Glomerular visceral epithelial cell (primary cell): ENCODE measurements at regions not wholly inside any gene's neighbourhood (a gene's known extent, or its start where the extent isn't known, plus 50 kb on each side); places are given as distances from the start of the nearest gene placed in this dataset.
"Not testable (repeated sequence)": the region's sequence is repeated elsewhere in the genome, so short reads cannot be mapped to it uniquely, and the experiment has no call there.

Source experiments
- DNase-seq: peaks from one replicate; pipeline ENCODE4 v3.0.0-alpha.2; 2016; ENCODE audit errors: extremely low spot score

DNA sequence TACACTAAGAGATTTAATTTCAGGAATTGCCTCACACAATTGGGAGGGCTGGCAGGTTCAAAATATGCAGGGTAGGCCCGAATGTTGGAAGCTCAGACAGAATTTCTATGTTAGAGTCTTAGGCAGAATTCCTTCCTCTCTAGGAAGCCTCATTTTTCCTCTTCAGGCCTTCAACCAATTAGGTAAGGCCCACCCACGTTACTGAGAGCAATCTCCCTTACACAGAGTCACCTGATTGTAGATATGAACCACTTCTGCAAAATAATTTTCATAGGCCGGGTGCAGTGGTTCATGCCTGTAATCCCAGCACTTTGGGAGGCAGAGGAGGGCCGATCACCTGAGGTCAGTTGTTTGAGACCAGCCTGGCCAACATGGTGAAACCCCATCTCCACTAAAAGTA lies 50.2 kb upstream of the HIVEP1 start:
- no peak for DNase-seq

DNA sequence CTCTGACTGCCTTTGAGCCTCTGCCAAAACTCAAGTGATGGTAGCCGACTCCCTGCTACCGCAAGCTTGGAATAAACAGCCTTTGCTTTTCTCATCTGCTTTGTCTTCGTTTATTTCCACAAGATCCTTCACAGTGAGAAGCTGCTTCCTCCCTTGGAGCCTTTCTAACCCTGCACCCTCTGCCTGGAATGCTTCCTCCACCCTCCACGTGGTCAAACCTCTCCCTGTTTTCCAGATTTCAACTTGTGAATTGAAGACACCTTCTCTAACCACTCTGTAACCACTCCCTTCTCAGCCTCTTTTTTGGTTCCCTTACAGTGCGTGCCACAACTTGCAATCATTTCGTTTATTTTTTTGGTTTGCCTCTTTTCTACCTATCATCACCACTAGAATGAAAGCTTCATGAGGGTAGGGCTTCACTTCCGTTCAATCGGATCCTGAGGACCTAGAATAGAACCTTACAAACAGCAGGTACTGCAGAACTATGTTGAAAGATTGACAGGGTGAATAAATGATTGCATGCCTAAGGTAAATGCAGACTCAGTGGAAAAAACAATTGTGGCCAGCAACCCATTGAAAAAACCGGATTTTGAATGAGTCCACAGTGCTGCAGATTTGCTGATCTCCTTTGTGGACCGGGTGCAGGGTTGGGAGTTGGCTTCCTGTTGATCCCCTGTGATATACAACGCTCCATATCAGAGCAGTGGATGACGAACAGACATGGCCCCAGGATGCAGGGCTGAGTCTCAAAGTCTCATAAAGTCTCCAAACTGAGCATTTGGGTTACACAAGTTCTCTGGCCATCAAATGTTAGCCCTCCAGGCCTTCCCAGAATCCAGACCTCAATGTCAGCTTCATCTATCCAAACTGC lies 51.0 kb upstream of the HIVEP1 start:
- no peak for DNase-seq

DNA sequence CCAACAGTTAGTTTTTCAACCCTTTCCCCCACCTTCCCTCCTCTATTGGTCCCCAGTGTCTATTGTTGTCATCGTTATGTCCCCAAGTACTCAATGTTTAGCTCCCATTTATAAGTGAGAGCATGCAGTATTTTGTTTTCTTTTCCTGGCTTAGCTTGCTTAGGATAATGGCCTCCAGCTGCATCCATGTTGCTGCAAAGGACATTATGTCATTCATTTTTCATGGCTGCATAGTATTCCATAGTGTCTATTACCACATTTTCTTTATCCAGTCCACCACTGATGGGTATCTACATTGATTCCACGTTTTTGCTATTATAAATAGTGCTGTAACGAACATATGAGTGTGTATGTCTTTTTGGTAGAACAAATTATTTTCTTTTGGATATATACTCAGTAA lies 55.3 kb upstream of the HIVEP1 start:
- no peak for DNase-seq

DNA sequence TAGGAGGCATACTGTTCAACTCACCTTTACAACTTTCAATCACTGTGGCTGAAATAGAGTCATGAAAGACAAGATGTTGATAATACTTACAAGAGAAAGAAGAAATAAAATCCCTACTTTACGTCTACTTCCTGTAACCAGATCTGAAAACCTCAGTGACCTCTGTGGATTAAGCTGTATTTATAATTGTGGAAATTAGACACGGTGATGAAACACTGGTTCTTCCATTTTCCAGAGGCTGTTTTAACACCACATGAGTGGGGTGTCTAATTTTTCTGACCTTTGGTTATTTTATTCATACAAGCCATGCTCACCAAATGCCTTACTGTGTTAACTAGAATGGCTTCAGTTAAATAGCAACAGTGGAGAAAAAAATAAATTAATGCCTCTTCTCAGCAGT lies 58.5 kb upstream of the HIVEP1 start:
- no peak for DNase-seq

DNA sequence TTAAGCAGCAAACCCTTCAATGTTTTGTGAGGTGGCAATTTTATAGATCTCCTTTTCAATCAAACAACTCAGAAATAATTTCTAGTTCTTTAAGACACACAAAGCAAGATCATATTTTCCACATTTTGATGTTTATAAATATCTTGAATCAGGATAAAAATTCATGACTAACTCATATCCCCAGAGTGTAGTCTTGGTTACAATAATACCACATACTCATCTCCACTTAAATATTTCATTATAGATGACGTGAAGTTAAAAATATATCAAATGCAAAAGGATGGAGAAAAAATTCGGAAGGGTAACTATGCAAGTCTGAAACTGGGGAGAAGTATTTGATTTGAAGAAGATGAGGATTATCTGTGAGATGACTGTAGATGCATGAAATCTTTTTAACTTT lies 59.8 kb upstream of the HIVEP1 start:
- DNase-seq, result no peak

DNA sequence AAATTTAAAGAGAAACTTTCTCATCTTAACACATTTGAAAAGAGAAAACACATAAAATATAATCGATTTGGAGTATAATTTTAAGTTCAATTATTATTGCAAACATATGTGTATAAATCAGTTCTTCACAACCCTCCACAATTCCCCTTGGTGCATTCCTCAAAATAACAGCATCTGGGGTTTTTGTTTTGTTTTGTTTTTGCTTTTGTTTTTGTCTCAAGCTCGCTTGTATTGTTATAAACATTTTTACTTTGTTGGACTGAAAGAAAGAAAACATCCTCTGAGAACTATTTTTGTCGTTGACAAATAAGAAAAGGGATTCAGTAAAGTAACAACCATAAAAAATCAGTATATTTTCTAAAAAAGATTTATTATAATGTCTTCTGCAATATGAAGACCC lies 60.2 kb upstream of the HIVEP1 start:
- DNase-seq, result no peak

DNA sequence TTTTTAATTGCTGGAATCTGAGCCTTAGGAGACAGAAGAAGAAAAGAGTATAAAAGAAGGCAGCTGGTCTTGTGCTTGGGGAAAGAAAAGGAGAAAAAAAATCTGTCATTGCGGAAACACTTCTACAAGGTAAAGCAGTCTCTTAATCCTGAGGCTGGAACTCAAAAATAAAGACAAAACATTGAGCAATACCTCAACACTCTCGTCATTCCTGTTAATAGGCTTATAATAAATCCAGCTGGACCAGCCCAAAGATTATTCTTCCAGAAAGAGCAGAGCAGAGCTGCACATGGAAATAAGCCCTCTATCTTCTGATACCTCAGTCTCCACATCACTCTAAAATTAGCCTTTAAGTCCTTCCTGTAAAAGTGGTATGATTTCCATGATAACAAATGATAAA lies 62.0 kb upstream of the HIVEP1 start:
- DNase-seq, result no peak

DNA sequence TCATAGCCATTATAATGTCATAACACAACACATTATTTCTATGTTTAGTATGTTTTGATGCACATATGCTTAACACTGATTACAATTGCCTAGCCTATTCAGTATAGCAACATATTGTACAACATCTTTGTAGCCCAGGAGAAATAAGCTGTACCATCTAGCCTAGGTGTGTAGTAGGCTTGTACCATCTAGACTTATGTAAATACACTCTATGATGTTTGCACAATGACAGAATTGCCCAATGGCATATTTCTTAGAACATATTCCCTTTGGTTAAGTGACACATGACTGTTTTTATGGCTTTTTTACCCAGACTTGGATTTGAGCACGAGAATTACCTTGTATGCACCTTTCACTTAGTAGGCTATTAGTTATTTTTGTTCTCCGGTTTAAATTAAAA lies 64.5 kb upstream of the HIVEP1 start:
- DNase-seq, result no peak

DNA sequence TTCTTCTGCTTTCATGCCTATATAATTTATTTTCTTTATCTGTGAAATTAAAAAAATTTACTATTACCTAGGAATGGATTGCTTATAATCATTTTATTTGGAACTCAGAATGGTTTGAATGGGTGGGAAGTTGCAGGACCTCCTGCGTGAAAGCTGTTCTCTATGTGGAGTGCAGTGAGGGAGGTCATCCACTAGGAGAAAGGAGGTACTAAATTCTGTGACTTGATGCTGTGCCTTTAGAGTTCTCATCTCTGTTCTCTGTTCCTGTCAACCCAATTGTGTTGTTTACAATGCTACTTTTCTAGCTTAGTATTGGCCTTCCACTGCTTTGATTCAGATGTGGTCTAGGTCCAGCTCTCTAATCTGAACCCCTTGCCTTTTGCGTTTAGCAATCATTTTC lies 65.0 kb upstream of the HIVEP1 start:
- DNase-seq, result no peak

DNA sequence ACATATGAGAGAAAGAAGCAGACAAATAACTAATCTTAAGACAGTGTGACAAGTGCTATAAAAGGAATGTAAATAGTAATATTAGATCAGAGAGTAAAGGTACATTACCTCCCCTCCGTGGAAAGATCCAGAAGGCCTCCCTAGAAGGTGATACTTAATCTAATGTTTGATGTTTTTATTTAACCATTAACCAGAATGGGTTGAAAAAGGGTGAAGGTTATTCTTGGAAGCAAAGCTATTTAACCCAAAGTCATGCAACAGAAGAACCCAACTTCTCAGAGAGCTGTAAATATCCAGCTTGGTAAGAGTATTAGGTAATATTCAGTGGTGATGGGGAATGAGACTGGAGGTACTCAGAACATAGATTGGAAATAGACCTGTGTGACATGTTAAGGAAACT lies 68.0 kb upstream of the HIVEP1 start:
- no peak for DNase-seq

DNA sequence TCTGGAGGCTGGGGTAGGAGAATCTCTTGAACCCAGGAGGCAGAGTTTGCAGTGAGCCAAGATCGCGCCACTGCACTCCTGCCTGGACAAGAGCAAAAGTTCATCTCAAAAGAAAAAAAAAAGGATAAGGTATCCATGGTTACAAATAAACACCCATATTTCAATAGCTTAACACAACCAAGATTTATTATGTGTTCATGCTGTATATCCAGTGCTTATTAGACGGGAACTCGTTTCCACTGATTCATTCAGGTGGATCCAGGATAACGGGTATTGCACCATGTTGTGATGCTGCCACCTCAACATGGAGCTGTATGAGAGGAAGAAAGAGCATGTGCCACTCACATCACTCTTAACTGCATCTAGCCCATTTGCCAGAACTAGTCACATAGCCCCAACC lies 69.1 kb upstream of the HIVEP1 start:
- DNase-seq, result no peak

DNA sequence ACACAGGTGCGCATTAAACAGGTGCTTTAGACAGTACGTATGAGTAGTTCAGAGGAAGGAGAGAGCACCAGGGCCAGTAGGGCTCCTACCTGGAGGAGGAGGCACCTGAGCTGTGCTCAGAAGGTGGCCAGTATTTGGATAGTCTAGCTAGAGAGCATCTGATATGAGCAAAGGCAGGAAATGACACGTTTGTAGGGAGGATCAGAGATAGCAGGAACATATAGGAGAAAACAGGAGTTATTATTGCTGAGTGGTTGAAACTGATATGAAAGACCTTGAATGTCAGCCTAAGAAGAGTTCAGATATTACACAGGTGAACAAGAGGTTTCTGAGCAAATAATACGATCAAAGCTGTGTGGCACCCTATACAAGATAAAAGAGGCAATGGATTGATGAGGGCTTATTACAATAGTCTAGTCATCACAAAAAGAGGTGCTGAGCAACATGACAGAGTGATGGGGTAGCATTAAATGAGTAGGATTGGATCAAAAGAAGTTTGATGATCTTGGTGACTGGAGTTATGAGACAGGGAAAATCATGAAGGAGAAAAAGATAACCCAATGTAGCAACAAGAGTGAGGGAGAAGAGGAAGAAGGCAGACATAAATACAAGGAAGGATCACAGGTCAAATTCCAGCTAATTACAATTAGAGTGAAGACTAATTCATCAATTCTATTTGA lies 69.8 kb upstream of the HIVEP1 start:
- DNase-seq, result no peak

DNA sequence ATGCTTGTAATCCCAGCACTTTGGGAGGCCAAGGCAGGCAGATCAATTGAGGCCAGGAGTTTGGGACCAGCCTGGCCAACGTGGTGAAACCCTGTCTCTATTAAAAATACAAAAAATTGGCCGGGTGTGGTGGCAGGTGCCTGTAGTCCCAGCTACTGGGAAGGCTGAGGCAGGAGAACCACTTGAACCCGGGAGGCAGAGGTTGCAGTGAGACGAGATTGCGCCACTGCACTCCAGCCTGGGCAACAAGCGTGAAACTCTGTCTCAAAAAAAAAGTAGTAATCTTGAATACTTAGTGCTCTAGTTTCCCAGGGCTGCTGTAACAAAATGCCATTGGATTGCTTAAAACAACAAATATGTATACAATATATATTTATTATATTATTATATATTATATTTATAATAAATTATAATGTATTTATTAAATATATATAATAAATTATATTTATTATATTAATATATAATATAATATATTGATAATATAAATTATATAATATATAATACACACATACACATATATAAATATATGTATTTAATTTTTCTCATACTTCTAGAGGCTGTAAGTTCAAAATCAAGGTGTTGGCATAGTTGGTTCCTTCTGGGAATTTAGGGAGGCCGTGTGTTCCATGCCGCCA lies 71.5 kb upstream of the HIVEP1 start:
- not testable (repeated sequence) for DNase-seq

DNA sequence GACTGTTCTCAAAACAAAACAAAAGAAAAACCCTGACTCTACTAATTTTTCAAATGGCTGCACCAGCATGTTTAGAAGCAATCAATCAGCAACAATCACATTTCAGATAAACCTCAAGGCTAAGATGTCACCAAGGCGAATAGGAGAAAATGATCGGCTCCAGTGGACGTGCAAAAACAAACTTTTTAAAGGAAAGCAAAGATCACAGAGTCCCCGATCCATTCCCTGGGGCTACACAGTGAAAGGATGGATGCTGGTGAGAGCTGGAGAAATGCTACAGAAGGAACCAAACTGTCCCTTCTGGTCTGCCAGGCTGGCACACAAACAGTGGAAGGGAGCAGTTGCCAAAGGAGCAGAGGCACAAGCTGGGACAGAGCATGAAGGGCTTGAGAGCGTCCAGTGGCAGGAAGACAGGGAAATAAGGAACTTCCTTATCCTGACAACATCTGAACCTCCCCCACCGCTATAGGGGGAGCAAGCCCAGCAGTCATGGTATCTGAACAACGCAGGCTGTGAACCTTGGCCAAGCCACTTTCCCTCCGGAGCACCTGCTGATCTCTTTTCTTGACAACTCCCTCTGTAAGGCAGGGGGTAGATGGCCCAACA lies 73.7 kb upstream of the HIVEP1 start:
- peak; percentile 21 for DNase-seq

DNA sequence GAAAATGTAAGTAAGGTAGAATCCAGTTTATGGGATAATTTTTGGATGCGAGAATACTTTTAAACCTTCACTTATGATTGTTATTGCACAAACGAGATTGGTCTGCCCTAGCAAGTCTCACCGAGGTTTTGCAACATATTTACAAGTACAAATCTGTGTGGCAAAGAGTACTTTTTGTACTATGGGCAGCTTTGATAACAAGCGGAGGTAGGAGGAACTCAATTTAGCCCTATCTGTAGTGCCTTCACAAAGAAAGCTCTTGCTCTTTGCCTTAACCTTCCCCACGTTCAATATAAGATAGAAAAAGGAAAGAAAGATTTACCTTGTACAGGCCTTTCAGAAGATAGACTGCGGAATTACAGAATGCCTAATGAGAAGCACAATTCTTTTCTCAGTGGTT lies 77.5 kb upstream of the HIVEP1 start:
- no peak for DNase-seq

DNA sequence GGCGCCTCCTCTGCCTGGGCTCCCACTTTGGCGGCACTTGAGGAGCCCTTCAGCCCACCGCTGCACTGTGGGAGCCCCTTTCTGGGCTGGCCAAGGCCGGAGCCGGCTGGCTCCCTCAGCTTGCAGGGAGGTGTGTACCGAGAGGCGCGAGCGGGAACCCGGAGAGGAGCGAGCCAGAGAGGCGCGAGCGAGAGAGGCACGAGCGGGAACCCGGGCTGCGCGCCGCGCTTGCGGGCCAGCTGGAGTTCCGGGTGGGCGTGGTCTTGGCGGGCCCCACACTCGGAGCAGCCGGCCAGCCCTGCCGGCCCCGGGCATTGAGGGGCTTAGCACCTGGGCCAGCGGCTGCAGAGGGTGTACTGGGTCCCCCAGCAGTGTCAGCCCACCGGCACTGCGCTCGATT lies 79.2 kb upstream of the HIVEP1 start:
- not testable (repeated sequence) for DNase-seq

DNA sequence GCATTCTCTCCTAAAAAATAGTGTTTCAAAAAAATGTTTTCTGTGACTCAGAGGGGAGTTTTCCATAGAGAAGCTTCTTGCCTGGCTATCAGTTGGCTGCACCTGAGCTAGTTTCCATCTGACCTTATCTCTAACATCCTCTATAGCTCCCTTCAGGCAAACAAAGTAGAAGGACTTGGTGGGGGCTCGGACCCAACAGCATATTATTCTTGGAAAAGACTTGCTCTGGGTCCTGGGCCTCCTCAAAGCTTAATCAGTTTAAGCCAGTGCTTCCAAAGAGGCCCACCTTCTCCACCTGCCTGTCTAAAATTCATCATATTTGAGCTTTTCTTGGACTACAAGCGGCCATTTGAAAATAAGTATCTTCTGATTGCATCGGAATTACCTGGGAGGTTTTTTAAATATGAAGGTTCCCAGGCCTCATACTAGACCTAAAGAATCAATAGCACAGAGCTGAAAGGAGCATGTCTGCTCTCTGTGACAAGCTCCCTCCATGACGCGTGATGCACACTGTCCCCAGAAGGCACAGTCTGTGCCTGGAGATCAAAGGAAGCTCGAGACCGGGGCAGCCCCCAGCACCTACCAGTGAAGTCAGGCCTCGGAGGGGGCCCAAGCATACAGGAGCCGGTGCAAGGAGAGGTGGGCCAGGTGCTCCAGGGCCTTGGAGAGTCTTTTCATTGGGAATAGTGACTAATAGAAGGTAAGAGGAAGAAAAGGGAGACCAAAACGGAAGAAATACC lies 80.6 kb upstream of the HIVEP1 start:
- DNase-seq, result no peak

DNA sequence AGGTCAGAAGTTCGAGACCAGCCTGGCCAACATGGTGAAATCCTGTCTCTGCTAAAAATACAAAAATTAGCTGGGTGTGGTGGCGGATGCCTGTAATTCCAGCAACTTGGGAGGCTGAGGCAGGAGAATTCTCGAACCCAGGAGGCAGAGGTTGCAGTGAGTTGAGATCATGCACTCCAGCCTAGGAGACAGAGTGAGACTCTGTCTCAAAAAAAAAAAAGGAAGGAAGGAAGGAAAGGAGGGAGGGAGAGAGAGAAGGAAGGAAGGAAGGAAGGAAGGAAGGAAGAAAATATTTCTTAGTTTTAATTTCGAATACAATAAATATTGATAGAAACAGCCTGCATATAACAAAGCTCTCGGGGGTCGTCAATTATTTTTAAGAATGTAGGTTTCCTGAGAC lies 81.3 kb upstream of the HIVEP1 start:
- not testable (repeated sequence) for DNase-seq

DNA sequence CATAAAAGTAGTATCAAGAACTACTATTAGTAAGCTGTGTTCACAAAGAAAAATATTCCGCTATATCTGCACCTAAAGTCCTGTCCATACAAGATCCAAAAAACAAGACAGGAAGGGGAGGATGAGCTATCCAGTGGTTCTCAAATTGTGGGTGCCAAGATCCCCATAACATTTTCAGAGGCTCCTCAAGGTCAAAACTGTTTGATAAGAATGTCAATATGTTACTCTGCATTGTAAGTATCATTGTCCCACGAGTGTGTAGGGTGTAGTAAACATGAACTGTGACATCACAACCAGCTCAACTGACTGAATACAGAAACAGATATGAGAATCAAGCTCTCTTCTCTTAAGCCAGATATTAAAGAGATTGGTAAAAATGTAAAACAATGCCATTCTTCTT lies 81.9 kb upstream of the HIVEP1 start:
- DNase-seq, result no peak

DNA sequence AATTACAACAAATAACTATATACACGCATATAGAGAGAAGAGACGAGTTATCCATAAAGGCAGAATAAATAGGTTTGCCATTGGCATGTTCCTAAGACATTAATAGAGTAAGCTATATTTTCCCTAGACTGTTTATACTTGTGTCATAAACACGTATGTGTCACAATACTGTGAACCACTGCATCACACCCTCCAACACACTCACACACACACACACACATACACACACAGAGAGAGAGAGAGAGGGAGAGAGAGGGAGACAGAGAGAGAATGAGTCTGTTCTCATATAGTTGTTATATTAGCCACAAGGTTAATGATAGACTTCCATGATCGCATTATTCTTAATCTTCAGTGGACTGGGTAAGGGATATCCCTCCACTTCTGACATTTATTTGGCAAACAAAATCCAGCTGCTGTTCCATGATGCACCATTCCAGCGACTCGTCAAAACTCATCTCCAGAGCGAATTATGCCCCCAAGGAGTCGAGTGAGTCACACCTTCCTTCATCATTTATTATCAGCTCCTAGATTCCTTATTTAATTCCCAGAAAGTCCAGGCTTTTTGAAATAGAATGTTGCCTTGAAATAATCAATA lies 82.8 kb upstream of the HIVEP1 start:
- DNase-seq, result peak; percentile 50

DNA sequence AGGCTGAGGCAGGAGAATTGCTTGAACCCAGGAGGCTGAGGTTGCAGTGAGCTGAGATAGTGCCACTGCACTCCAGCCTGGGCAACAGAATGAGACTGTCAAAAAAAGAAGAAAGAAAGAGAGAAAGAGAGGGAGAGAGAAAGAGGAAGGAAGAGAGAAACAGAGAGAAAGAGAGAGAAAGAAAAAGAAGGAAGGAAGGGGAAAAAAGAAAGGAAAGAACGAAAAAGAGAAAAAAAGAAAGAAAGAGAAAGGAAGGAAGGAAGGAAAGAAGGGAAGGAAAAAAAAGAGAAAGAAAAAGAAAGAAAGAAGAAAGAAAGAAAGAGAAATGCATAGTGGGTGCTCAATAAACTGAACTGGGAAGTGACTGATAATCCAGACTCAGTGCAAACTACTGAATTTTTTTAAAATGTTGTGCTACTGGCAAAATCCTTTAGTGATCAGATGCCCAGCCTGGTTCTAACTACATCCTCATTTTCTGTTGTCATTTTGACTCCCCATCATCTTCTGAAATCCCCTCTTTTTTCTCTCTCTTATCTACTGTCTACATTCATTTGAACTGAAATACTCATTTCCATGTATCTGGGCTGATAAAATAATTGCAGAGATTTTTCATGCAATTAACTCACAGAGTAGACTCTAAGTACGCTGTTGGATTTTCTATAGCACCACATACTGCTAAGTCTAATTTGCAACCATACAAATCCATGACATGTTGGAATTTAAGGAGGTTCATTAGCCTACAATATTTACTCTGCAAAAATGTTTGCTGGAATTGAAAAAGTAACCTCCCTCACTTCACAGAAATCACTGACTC lies 85.3 kb upstream of the HIVEP1 start:
- no peak for DNase-seq
